ENCODE measurements at regions not wholly inside any gene's neighbourhood (a gene's known extent, or its start where the extent isn't known, plus 50 kb on each side); places are given as distances from the start of the nearest gene placed in this dataset.

DNA sequence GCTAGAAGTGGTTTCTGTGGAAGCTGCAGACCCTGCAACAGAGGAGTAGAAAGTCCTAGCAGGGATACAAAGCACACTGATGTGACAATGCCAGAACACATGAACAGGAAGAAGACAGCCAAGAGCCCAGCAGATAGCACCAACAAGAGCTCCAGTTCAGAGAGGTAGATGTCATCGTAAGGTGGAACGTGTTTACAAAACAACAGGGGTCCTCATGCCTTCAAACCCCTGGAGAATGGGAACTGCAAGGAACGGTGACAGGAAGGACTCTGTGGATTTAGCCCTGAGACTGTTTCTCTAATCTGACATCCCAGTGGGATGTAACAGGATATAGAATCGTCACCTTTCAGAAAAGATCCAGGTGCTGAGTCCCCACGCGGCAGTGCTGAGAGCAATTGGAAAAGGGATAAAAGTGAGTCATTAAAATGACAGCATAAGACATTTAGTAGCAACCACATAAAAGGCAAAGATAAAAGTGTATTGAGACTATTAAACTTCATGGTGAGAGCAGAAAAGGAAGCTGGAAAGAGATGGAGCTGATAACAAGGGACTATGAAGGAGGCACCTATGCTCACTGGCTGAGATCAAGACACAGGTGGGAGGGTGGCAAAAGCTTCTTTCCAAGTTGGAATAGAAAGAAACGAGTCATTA, 195.2 kb downstream of the FBXO15 start:
- H3K9me3 Mint-ChIP-seq: no peaks in the 10 kb centered on the region
- no peak overlapping the region for H3K27ac Mint-ChIP-seq
- H3K27me3 Mint-ChIP-seq (ENCODE audit: insufficient read depth): no peaks in the 10 kb centered on the region; the same call in 1 of the 2 replicates
- DNase-seq: no peak
- H3K4me1 Mint-ChIP-seq (ENCODE audit: low read depth): peaks cover 38% of the 10 kb centered on the region
- no peak for TF ChIP-seq CTCF (IDR thresholded peaks at IDR 0.05)
- H3K4me3 Mint-ChIP-seq: no peak overlapping the region
- H3K36me3 Mint-ChIP-seq (ENCODE audit: low read depth): no peaks in the 10 kb centered on the region

- DNase-seq: peak; percentile 5
- no peaks in the 10 kb centered on the region for H3K9me3 Mint-ChIP-seq
- no peaks in the 10 kb centered on the region for H3K27me3 Mint-ChIP-seq (ENCODE audit: insufficient read depth)
- H3K36me3 Mint-ChIP-seq (ENCODE audit: low read depth): no peaks in the 10 kb centered on the region
- H3K27ac Mint-ChIP-seq: 0 out of 2 replicates have a peak overlapping the region, but pooled peaks have one; percentile 0
- H3K4me3 Mint-ChIP-seq: no peak overlapping the region
- TF ChIP-seq CTCF (IDR thresholded peaks at IDR 0.05): no peak
- H3K4me1 Mint-ChIP-seq (ENCODE audit: low read depth): peaks cover 60% of the 10 kb centered on the region
Measured at GRCh38 chr18:73950116-73950700, 197.4 kb downstream of the FBXO15 start.

DNA sequence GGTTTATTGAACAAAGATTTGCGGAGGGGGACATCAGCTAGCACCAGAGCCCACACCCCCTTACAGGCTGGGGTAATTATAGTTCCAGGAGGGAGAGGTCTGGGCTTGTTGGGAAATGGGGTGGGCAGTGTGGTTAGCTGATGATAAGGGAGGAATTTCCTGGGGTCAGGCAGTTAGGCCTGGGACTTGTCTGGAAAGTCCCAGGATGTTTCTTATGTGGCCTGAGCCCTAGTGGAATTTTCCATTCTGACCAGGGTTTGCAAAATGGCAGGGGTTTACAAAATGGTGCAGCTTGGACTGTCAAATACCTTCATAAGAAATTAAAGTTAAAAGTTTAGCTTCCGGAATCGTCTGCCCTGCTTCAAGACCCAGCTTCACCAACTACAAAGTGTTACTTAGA, 199.1 kb downstream of the FBXO15 start:
- H3K9me3 Mint-ChIP-seq: no peaks in the 10 kb centered on the region
- H3K36me3 Mint-ChIP-seq (ENCODE audit: low read depth): no peaks in the 10 kb centered on the region
- peak overlapping the region; percentile 2; the same call in 1 of the 2 replicates for H3K27ac Mint-ChIP-seq
- no peak overlapping the region for H3K4me3 Mint-ChIP-seq
- no peak for DNase-seq
- H3K4me1 Mint-ChIP-seq (ENCODE audit: low read depth): peaks cover 72% of the 10 kb centered on the region
- TF ChIP-seq CTCF (IDR thresholded peaks at IDR 0.05): no peak
- no peaks in the 10 kb centered on the region for H3K27me3 Mint-ChIP-seq (ENCODE audit: insufficient read depth)

- TF ChIP-seq CTCF (IDR thresholded peaks at IDR 0.05): no peak
- Mint-ChIP-seq H3K4me3 (no peak overlapping the region), H3K4me1 (ENCODE audit: low read depth) (peaks cover 72% of the 10 kb centered on the region)
Measured at GRCh38 chr18:73948084-73948483, 199.6 kb downstream of the FBXO15 start.

DNA sequence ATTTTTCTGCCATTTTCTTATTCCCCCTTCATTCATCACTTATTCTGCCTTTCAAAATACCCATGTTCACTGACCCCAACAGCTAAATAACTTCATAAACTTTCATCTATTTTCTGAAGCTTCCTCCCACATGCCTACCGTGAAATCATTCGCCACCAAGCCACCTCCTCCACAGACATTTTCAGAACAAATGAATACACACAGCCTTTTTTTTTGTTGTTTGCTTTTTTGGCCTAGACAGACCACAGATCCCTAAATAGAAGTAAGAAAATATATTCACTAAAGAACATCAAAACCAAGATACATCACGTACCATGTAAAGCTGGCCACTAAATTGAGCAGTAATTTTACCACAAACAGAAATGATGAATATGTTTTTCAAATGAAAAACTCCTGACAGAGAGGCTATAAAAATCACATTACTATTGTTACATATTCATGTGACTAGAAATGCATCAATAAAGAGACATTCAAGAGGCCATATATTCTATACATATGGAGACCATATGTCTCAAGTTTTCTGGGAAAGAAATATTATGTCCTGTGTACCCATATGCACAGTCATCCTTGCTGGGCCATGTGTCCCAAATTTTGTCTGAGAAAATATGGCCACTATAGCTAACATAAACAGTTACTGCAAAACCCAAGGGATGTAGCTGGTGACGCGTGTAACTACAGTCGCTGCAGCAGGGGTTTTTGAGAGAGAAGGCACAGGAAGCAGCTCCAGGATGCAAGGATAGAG, 200.3 kb downstream of the FBXO15 start:
- no peak for DNase-seq
- Mint-ChIP-seq H3K4me3 (no peak overlapping the region), H3K27me3 (ENCODE audit: insufficient read depth) (no peaks in the 10 kb centered on the region), H3K9me3 (no peaks in the 10 kb centered on the region), H3K27ac (no peak overlapping the region), H3K4me1 (ENCODE audit: low read depth) (peaks cover 72% of the 10 kb centered on the region), H3K36me3 (ENCODE audit: low read depth) (no peaks in the 10 kb centered on the region)
- TF ChIP-seq CTCF (IDR thresholded peaks at IDR 0.05): no peak

More at GRCh38 chr18:73948084-73948483, 199.6 kb downstream of the FBXO15 start:
- H3K36me3 Mint-ChIP-seq (ENCODE audit: low read depth): no peaks in the 10 kb centered on the region
- no peaks in the 10 kb centered on the region for H3K9me3 Mint-ChIP-seq
- peak overlapping the region; percentile 2; the same call in 1 of the 2 replicates for H3K27ac Mint-ChIP-seq
- DNase-seq: no peak
- no peaks in the 10 kb centered on the region for H3K27me3 Mint-ChIP-seq (ENCODE audit: insufficient read depth)

All from HFFc6 (cell line).